Urinary bladder (tissue), 3 donors: ENCODE measurements at regions not wholly inside any gene's neighbourhood (a gene's known extent, or its start where the extent isn't known, plus 50 kb on each side); places are given as distances from the start of the nearest gene placed in this dataset.
"Not testable (repeated sequence)": the region's sequence is repeated elsewhere in the genome, so short reads cannot be mapped to it uniquely, and the experiment has no call there.

Experiments
- DNase-seq: peaks from one replicate; pipeline ENCODE4 v3.0.0-alpha.2; 2015; ENCODE audit errors: extremely low spot score
- H3K27ac ChIP-seq: one replicate; pipeline ENCODE4 v1.5.1; 2013; ENCODE audit warnings: low read depth, mild to moderate bottlenecking, moderate library complexity
- H3K36me3 ChIP-seq: one replicate; pipeline ENCODE4 v1.6.1; 2013; ENCODE audit warnings: mild to moderate bottlenecking, moderate library complexity; ENCODE audit not compliant: insufficient read depth
- H3K4me1 ChIP-seq: one replicate; pipeline ENCODE4 v1.6.1; 2013; ENCODE audit warnings: mild to moderate bottlenecking, moderate library complexity; ENCODE audit not compliant: insufficient read depth
- H3K4me3 ChIP-seq: one replicate; pipeline ENCODE4 v1.5.1; 2013; ENCODE audit warnings: low read depth, low read length
- WGBS: extraction: QIAGEN DNeasy Blood & Tissue Kit; methylation state at CpG from one replicate; pipeline ENCODE4 v1.1.7; 2013; 5-methylcytosine and 5-hydroxymethylcytosine counted together
- donor health status: healthy with polysubstance abuse.
- donor health status: healthy.

GRCh38 chr13:97774391-97775100 lies 178.9 kb upstream of the IPO5 start:
- WGBS = 84% methylated on average over 34 of the region's 34 CpGs
- H3K27ac ChIP-seq, DNase-seq, H3K4me3 ChIP-seq, H3K4me1 ChIP-seq, H3K36me3 ChIP-seq: not testable (repeated sequence)

GRCh38 chr13:97780486-97780885 lies 173.0 kb upstream of the IPO5 start:
- Histone ChIP-seq H3K4me3 (no peak overlapping the region), H3K27ac (no peak overlapping the region), H3K36me3 (no peaks in the 10 kb centered on the region), H3K4me1 (no peaks in the 10 kb centered on the region)
- WGBS = 68% methylated on average over 5 of the region's 5 CpGs
- DNase-seq = no peak

DNA sequence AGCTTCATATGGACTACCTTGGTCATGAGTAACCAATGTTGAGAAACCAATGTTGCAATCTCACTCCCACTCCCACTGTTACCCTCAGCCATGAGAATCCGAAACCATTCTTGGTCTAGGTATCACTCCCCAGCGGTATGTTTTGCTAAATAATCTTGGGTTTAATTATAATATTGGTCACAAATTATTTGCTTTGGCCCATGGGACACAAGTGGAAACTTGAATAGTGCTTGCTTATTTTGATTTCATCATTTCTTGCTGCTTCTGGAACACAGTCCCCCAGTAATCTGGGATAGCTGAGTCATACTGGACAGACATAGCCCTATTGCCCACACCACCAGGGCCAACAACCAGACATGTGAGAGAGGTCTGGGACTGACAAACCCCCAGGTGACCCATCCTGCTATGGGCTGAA lies 171.6 kb upstream of the IPO5 start:
- Histone ChIP-seq H3K27ac (no peak overlapping the region), H3K4me1 (no peaks in the 10 kb centered on the region), H3K4me3 (no peak overlapping the region), H3K36me3 (no peaks in the 10 kb centered on the region)
- DNase-seq = no peak
- 92% methylated on average over 2 of the region's 2 CpGs for WGBS

DNA sequence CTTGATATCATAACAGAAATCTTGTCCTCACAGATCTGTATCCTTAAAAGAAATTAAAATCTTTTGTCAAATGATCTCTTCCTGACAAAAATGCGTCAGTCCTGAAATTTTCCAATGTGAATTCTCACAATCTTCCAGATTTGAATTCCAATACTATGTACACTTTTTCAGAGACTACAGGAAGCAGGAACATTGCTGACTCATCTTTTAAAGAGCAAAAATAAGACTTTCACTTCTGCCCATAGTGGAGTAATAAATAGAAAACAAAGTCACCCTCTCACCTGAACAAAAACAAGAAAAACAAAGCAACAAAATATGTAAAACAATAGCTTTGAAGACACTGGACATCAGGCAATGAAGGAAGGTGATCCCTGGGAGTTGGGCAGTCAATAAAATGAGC lies 167.0 kb upstream of the IPO5 start:
- Histone ChIP-seq H3K27ac (no peak overlapping the region), H3K36me3 (no peaks in the 10 kb centered on the region), H3K4me1 (no peaks in the 10 kb centered on the region), H3K4me3 (no peak overlapping the region)
- whole genome bisulfite sequencing = 83% methylated on average over 1 of the region's 1 CpG
- no peak for DNase-seq

- WGBS = 54% methylated on average over 4 of the region's 4 CpGs
- no peak for DNase-seq
- H3K4me3 ChIP-seq = no peak overlapping the region
- H3K27ac ChIP-seq = no peak overlapping the region
- H3K36me3 ChIP-seq = no peaks in the 10 kb centered on the region
- H3K4me1 ChIP-seq = no peaks in the 10 kb centered on the region
These were observed 155.9 kb upstream of the IPO5 start for GRCh38 chr13:97797553-97797952.

DNA sequence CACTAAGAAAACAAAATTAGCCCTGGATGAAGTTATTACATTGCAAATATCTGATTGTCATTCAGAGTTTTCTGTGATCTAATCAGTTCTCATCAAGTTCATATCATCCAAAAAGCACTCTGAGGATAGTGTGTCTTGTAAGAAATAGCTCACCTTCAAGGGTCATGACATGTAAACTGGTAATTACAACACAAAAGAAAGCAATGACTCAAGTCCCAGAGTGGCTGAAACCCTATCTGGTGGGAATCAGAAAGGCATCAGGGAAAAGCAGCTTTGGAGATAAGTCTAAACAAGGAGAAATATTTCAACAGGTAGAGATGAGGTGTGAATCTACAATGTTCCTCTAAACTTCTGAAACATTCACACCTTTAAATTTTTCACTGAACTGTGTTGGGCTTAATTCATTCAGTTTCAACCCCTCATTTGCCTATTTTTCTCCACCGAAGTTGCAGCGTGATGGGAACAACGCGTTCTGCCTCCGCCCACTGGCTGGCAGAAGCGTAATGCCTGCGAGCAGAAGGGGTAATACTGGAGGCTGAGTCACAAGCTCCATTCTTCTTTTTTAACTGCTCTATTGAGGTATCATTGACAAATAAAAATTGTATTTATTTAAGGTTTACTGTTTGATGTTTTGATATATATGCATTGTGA lies 155.2 kb upstream of the IPO5 start:
- Histone ChIP-seq H3K4me3 (no peak overlapping the region), H3K4me1 (no peaks in the 10 kb centered on the region), H3K27ac (no peak overlapping the region), H3K36me3 (no peaks in the 10 kb centered on the region)
- 81% methylated on average over 7 of the region's 7 CpGs for WGBS
- DNase-seq = no peak

DNA sequence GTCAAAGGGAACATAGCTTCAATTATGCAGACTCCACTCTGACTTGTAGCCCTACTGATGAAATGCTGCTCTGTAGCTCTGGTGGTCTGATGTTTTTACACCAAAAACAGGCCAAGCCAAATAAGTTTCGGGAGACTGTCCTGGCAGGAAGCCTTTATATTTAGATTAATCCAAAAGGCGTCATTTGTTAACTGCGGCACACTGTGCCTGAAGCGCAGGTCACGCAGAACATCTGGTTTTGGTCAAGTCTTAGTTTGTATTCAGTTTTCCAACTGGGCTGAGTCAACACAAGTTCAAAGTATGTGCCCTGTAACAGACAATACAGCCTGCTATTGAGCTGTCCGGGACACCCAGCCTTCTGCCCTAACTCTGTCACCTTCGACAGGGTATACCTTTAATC lies 154.6 kb upstream of the IPO5 start:
- Histone ChIP-seq H3K27ac (no peak overlapping the region), H3K4me3 (no peak overlapping the region), H3K36me3 (no peaks in the 10 kb centered on the region), H3K4me1 (no peaks in the 10 kb centered on the region)
- 49% methylated on average over 7 of the region's 7 CpGs for WGBS
- no peak for DNase-seq

GRCh38 chr13:97802213-97802612 lies 151.3 kb upstream of the IPO5 start:
- no peak for DNase-seq
- WGBS = 64% methylated on average over 3 of the region's 3 CpGs

DNA sequence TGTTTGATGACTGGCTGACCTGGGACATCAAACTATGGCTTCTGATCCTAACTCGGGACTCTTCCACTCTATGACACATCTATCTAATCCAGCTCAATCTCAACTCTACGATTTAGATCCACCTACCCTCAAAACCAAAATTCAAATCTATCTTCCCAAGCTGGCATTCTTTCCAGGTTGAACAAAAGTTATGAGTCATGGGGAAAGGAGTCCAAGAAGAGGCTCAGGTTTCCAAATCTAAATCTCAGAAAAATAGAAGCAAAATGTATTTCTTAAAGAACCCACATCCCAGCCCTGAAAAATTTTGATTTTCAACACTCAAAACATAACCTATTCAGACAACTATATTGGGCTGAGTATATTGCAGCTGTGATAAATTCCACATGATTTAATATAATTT lies 143.9 kb upstream of the IPO5 start:
- Histone ChIP-seq H3K4me1 (no peaks in the 10 kb centered on the region), H3K27ac (no peak overlapping the region), H3K36me3 (no peaks in the 10 kb centered on the region), H3K4me3 (no peak overlapping the region)
- DNase-seq = no peak
- WGBS = 22% methylated on average over 2 of the region's 2 CpGs

More at GRCh38 chr13:97802213-97802612, 151.3 kb upstream of the IPO5 start:
- no peaks in the 10 kb centered on the region for H3K36me3 ChIP-seq
- H3K27ac ChIP-seq = no peak overlapping the region
- H3K4me1 ChIP-seq = no peaks in the 10 kb centered on the region
- H3K4me3 ChIP-seq = no peak overlapping the region

DNA sequence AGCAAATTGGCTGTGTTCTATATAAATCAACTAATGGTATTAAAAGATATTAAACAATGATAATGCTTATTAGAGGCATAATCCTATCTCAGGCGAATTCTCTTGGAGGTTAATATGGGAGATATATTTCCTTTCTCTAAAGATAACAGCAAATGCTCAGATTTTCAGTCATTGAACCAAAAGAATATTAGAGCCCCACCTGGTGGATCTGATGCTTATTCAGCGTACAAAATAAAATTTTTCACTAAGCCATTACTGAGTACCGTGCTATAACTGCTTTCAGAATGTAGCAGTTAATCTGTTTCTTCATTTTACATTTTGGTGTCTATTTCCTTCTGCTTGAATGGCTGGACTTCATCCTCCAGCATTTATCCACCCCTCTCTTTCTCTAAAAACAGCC lies 143.3 kb upstream of the IPO5 start:
- no peak overlapping the region for H3K27ac ChIP-seq
- no peaks in the 10 kb centered on the region for H3K4me1 ChIP-seq
- 18% methylated on average over 3 of the region's 3 CpGs for WGBS
- no peak overlapping the region for H3K4me3 ChIP-seq
- DNase-seq = no peak
- H3K36me3 ChIP-seq = no peaks in the 10 kb centered on the region

DNA sequence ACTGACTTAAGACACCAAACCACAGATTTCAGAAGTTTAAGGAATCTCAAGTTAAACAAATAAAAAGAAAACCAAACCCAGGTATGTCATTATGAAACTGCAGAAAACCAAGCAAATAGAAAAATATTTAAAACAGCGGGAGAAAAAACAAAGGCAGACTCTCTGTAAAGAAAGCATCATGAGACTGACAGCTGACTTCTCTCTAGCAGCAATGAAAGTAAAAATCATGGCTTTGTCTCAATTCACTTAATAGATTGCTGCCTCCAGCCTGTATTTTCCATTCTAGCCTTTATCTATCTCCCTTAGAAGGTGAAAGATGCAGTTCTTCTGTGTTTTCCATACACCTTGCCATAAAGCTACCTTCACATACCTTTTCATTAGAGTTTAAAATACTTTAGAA lies 131.1 kb upstream of the IPO5 start:
- no peak for DNase-seq
- Histone ChIP-seq H3K27ac (no peak overlapping the region), H3K4me1 (no peaks in the 10 kb centered on the region), H3K4me3 (no peak overlapping the region), H3K36me3 (no peaks in the 10 kb centered on the region)
- WGBS = 96% methylated on average over 1 of the region's 1 CpG

GRCh38 chr13:97826421-97827012 lies 127.0 kb upstream of the IPO5 start:
- H3K27ac ChIP-seq = no peak overlapping the region
- 86% methylated on average over 5 of the region's 5 CpGs for WGBS
- DNase-seq = no peak
- no peak overlapping the region for H3K4me3 ChIP-seq
- no peaks in the 10 kb centered on the region for H3K36me3 ChIP-seq
- no peaks in the 10 kb centered on the region for H3K4me1 ChIP-seq

- H3K4me3 ChIP-seq = no peak overlapping the region
- 64% methylated on average over 5 of the region's 5 CpGs for WGBS
- no peak overlapping the region for H3K27ac ChIP-seq
- no peak for DNase-seq
- H3K36me3 ChIP-seq = no peaks in the 10 kb centered on the region
- H3K4me1 ChIP-seq = no peaks in the 10 kb centered on the region
These were observed 119.2 kb upstream of the IPO5 start for GRCh38 chr13:97834250-97834649.

DNA sequence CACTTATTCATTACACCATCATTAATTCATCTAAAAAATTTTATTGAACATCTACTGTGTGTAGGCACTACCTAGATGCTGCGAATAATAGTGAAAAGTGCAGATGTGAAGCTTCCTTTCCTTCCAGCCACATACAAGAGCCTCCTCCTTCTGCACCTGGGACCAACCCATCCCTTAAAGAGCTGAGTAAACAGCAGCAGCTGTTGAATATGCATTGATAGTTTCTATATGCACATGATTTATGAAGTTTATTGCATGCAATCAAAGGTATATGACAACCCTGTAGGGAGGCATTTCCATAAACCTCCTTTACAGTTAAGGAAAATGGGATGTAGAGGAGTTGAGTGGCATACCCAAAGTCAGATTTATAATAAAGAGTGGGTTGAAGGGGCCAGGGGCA lies 110.3 kb upstream of the IPO5 start:
- WGBS = 96% methylated on average over 1 of the region's 1 CpG
- no peaks in the 10 kb centered on the region for H3K36me3 ChIP-seq
- DNase-seq = no peak
- no peak overlapping the region for H3K27ac ChIP-seq
- H3K4me3 ChIP-seq = no peak overlapping the region
- H3K4me1 ChIP-seq = no peaks in the 10 kb centered on the region
